GM12878 (cell line): ENCODE measurements at regions not wholly inside any gene's neighbourhood (a gene's known extent, or its start where the extent isn't known, plus 50 kb on each side); places are given as distances from the start of the nearest gene placed in this dataset.

Experiments
- ATAC-seq: fragments of 200-7000 bp; cut with Tn5 transposase; 3 replicates; pipeline ENCODE4 v1.9.1; 2020; ENCODE audit warnings: mild to moderate bottlenecking, moderate library complexity
- BruUV-seq: library from RNA; stranded (reverse); fragments of 400-500 nt; replicated peaks from 2 replicates; lab custom pipeline; 2021; lab: Mats Ljungman, UMichigan
- CTCF ChIA-PET: fragments of 300-600 bp; sonication (Branson Sonifier 250); formaldehyde crosslinking; extraction: SDS; loops from one replicate; lab custom pipeline; 2021; ENCODE audit warnings: inconsistent platforms; lab: Yijun Ruan, JAX
- POLR2A ChIA-PET: fragments of 350-600 bp; formaldehyde crosslinking; extraction: SDS; loops from one replicate; lab custom pipeline; 2021; ENCODE audit warnings: inconsistent platforms; lab: Charles Lee
- RAD21 ChIA-PET: fragments of 300-600 bp; sonication (Branson Sonifier 250); formaldehyde crosslinking; loops from one replicate; lab custom pipeline; 2023; ENCODE audit warnings: antibody characterized with exemption; ENCODE audit not compliant: unreplicated experiment; lab: Charles Lee
- SMC1A ChIA-PET: fragments of 300-600 bp; sonication (Branson Sonifier 250); formaldehyde crosslinking; loops from one replicate; lab custom pipeline; 2023; ENCODE audit not compliant: unreplicated experiment, uncharacterized antibody; lab: Charles Lee
- DNase-seq: peaks from one replicate; pipeline ENCODE4 v3.0.0-alpha.2; 2011; ENCODE audit warnings: low read depth, low spot score
- FAIRE-seq: peaks from 3 replicates; lab custom pipeline; 2011; peaks lifted over from hg19 to GRCh38; lab: Jason Lieb, UNC
- H2AFZ ChIP-seq: 2 replicates; pipeline ENCODE4 v1.6.0; 2011; ENCODE audit warnings: low read depth, low read length, control low read depth; ENCODE audit not compliant: control insufficient read depth
- H3K27ac ChIP-seq: 2 replicates; pipeline ENCODE4 v1.5.1; 2011; ENCODE audit warnings: control low read depth; ENCODE audit not compliant: control insufficient read depth, insufficient read depth
- H3K27me3 ChIP-seq, 2 experiments: replicated peaks in 1 of 2; 2 replicates each; pipeline versions ENCODE4 v1.6.0 to v1.6.1; 2011; ENCODE audit warnings: low read length in 1 of 2; ENCODE audit not compliant: control insufficient read depth in 2 of 2, insufficient read depth in 2 of 2
- H3K36me3 ChIP-seq, 2 experiments: 2 replicates each; pipeline ENCODE4 v1.5.1; 2011; ENCODE audit warnings: low read length in 1 of 2; ENCODE audit not compliant: control insufficient read depth in 2 of 2, insufficient read depth in 2 of 2
- H3K4me1 ChIP-seq: 2 replicates; pipeline ENCODE4 v1.6.1; 2011; ENCODE audit warnings: mild to moderate bottlenecking, low read length, moderate library complexity, mixed read lengths; ENCODE audit not compliant: control insufficient read depth, insufficient read depth
- H3K4me2 ChIP-seq: 2 replicates; pipeline ENCODE4 v1.6.0; 2011; ENCODE audit warnings: control low read depth; ENCODE audit not compliant: control insufficient read depth, insufficient read depth
- H3K4me3 ChIP-seq: fragments of 200-600 bp; sonication (generic); 2 replicates; pipeline ENCODE4 v1.5.1; 2016
- H3K79me2 ChIP-seq: 2 replicates; pipeline ENCODE4 v1.6.0; 2011; ENCODE audit warnings: low read length; ENCODE audit not compliant: control insufficient read depth, insufficient read depth
- H3K9ac ChIP-seq: 2 replicates; pipeline ENCODE4 v1.8.0; 2011; ENCODE audit warnings: low read length, control low read depth, mixed read lengths; ENCODE audit not compliant: control insufficient read depth, insufficient read depth
- H3K9me3 ChIP-seq: replicated peaks from 3 replicates; pipeline ENCODE4 v1.5.1; 2011; ENCODE audit warnings: mild to moderate bottlenecking, low read length; ENCODE audit not compliant: control insufficient read depth, insufficient read depth
- H4K20me1 ChIP-seq: 2 replicates; pipeline ENCODE4 v1.6.0; 2011; ENCODE audit not compliant: control insufficient read depth, insufficient read depth
- BACH1 ChIP-seq: fragments of 450-650 bp; IDR thresholded peaks from 2 replicates; pipeline ENCODE4 v1.6.1; 2017; ENCODE audit warnings: mild to moderate bottlenecking, borderline replicate concordance
- IKZF2 ChIP-seq, 2 experiments: fragments of 450-650 bp; IDR thresholded peaks; 2 replicates each; pipeline ENCODE4 v1.6.1; 2017; ENCODE audit warnings: mild to moderate bottlenecking in 2 of 2, moderate library complexity in 2 of 2
- RFX5 ChIP-seq: IDR thresholded peaks from 2 replicates; pipeline ENCODE4 v1.6.1; 2011; ENCODE audit warnings: low read depth, low read length, improper control_type of control experiment
- SUZ12 ChIP-seq: fragments of 200-600 bp; sonication (generic); IDR thresholded peaks from one replicate; pipeline ENCODE4 v1.6.1; 2018; ENCODE audit warnings: antibody characterized with exemption, mild to moderate bottlenecking; ENCODE audit not compliant: unreplicated experiment
- ZNF217 ChIP-seq: fragments of 450-650 bp; IDR thresholded peaks from 2 replicates; pipeline ENCODE4 v1.6.1; 2017; ENCODE audit warnings: antibody characterized with exemption, mild to moderate bottlenecking
- ZNF384 ChIP-seq: IDR thresholded peaks from 2 replicates; pipeline ENCODE4 v1.6.1; 2012; ENCODE audit warnings: low read depth, mild to moderate bottlenecking, low read length, improper control_type of control experiment, borderline replicate concordance
- ZNF622 ChIP-seq: fragments of 450-650 bp; IDR thresholded peaks from 2 replicates; pipeline ENCODE4 v1.6.1; 2017; ENCODE audit warnings: mild to moderate bottlenecking, inconsistent platforms
- WGBS: methylation state at CpG from one replicate; pipeline ENCODE4 v1.1.6; 2016; ENCODE audit warnings: low lambda C conversion rate; ENCODE audit not compliant: insufficient replicate concordance, insufficient coverage; ENCODE audit errors: missing lambda C conversion rate; 5-methylcytosine and 5-hydroxymethylcytosine counted together
- in situ Hi-C: fragments of 300-500 bp; cut with MboI; formaldehyde crosslinking; loops from 9 replicates; pipeline ENCODE4 v1.14.3; 2018; ENCODE audit warnings: mixed read lengths
- intact Hi-C: fragments of 100-400 bp; cut with micrococcal nuclease; formaldehyde crosslinking; loops from one replicate; pipeline ENCODE4 v1.14.2; 2022; ENCODE audit not compliant: unreplicated experiment
- TF ChIP-seq, protein P1 (sequence below): fragments of 450-650 bp; IDR thresholded peaks from 2 replicates; pipeline ENCODE4 v1.6.1; 2014; ENCODE audit warnings: mild to moderate bottlenecking
- TF ChIP-seq, protein P2 (sequence below): fragments of 450-650 bp; IDR thresholded peaks from 2 replicates; pipeline ENCODE4 v1.6.1; 2016; ENCODE audit warnings: mild to moderate bottlenecking
- TF ChIP-seq, protein P3 (sequence below): IDR thresholded peaks from 2 replicates; pipeline ENCODE4 v1.6.1; 2012; ENCODE audit warnings: low read depth, low read length, improper control_type of control experiment

DNA sequence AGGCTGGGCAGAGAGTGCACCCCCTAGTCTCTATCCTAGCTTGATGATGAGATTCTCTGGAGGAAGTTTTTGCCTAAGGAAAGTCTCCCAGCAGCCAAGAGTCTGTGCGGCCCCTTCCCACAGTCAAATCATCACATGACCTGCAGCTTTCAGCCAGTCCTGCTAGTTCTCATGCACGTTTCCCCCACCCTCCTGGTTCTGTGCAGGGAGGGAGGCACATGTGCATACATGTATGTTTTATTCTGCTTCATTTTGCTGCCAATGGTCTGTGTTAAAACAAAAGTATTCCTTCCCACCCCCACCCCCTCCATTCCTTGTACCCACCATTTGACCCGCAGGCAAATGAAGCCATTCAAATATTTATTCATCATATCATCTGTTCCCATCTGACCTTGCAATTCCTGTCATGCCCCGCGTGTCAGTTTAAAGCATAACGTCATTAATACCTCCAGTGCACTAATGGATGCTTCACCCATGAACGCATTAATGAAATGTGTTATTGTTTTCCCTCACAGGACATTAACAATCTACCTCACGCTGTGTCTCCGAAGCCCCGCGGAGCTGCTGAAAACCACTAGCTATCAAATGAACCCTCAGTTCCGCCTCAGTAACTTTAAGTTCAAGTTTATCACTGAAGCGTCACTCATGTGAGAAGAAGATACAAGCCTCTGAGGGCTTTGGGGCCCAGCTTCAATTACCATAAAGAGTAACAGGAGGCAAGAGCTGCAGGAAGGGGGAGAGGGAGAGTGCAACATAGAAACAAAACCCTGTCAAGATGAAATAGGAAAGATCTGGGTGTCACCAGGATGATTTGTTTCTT lies 139.6 kb downstream of the RASEF start:
- POLR2A ChIA-PET = interaction anchor here (0.5 kb wide), 1 partner anchor 939 kb away, joined by 3 read pairs; no protein-coding TSS in a partner anchor
- TF ChIP-seq, protein P1, sequence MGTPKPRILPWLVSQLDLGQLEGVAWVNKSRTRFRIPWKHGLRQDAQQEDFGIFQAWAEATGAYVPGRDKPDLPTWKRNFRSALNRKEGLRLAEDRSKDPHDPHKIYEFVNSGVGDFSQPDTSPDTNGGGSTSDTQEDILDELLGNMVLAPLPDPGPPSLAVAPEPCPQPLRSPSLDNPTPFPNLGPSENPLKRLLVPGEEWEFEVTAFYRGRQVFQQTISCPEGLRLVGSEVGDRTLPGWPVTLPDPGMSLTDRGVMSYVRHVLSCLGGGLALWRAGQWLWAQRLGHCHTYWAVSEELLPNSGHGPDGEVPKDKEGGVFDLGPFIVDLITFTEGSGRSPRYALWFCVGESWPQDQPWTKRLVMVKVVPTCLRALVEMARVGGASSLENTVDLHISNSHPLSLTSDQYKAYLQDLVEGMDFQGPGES = no peak
- TF ChIP-seq ZNF622 (no peak), RFX5 (no peak), SUZ12 (no peak), ZNF217 (no peak), BACH1 (no peak), IKZF2 (IDR thresholded peaks at IDR 0.05) (no peak), ZNF384 (no peak)
- TF ChIP-seq, protein P2, sequence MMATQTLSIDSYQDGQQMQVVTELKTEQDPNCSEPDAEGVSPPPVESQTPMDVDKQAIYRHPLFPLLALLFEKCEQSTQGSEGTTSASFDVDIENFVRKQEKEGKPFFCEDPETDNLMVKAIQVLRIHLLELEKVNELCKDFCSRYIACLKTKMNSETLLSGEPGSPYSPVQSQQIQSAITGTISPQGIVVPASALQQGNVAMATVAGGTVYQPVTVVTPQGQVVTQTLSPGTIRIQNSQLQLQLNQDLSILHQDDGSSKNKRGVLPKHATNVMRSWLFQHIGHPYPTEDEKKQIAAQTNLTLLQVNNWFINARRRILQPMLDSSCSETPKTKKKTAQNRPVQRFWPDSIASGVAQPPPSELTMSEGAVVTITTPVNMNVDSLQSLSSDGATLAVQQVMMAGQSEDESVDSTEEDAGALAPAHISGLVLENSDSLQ = no peak
- TF ChIP-seq, protein P3, sequence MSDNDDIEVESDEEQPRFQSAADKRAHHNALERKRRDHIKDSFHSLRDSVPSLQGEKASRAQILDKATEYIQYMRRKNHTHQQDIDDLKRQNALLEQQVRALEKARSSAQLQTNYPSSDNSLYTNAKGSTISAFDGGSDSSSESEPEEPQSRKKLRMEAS = no peak
- RAD21 ChIA-PET = no interaction called here
- H3K4me2 ChIP-seq = no peak overlapping the region
- FAIRE-seq (no peak), ATAC-seq (no peak), DNase-seq (no peak)
- no peaks in the 10 kb centered on the region for H3K27me3 ChIP-seq
- no peaks in the 10 kb centered on the region for H4K20me1 ChIP-seq
- WGBS = 16% methylated on average over 13 of the region's 13 CpGs
- no peaks in the 10 kb centered on the region for H3K36me3 ChIP-seq
- CTCF ChIA-PET = no interaction called here
- BruUV-seq = no TSS peak
- H3K9me3 ChIP-seq = no peaks in the 10 kb centered on the region
- H3K9ac ChIP-seq = no peak overlapping the region
- no peak overlapping the region for H3K4me3 ChIP-seq
- SMC1A ChIA-PET = no interaction called here
- H3K27ac ChIP-seq = no peak overlapping the region
- intact Hi-C loops = no loop called here
- no peaks in the 10 kb centered on the region for H3K4me1 ChIP-seq
- in situ Hi-C loops = no loop called here
- H2AFZ ChIP-seq = no peak overlapping the region
- no peaks in the 10 kb centered on the region for H3K79me2 ChIP-seq
